ENCODE measurements at regions not wholly inside any gene's neighbourhood (a gene's known extent, or its start where the extent isn't known, plus 50 kb on each side); places are given as distances from the start of the nearest gene placed in this dataset.
"Not testable (repeated sequence)": the region's sequence is repeated elsewhere in the genome, so short reads cannot be mapped to it uniquely, and the experiment has no call there.

GRCh38 chr15:95202569-95203349 lies 971.4 kb downstream of the MCTP2 start:
- no peak for DNase-seq

- no peak for DNase-seq
These were observed 973.7 kb downstream of the MCTP2 start for GRCh38 chr15:95205077-95205476.

- not testable (repeated sequence) for DNase-seq
These were observed 974.5 kb downstream of the MCTP2 start for GRCh38 chr15:95205830-95206229.

- DNase-seq: no peak
These were observed 976.7 kb downstream of the MCTP2 start for GRCh38 chr15:95208071-95208470.

- DNase-seq: no peak
These were observed 977.6 kb downstream of the MCTP2 start for GRCh38 chr15:95208988-95209387.

GRCh38 chr15:95210436-95210981 lies 979.1 kb downstream of the MCTP2 start:
- DNase-seq: no peak

GRCh38 chr15:95215017-95215416 lies 983.7 kb downstream of the MCTP2 start:
- no peak for DNase-seq

- no peak for DNase-seq
These were observed 995.5 kb downstream of the MCTP2 start for GRCh38 chr15:95226835-95227234.

- no peak for DNase-seq
These were observed 995.9 kb downstream of the MCTP2 start for GRCh38 chr15:95227235-95227634.

GRCh38 chr15:95228856-95229555 lies 997.6 kb downstream of the MCTP2 start:
- DNase-seq: no peak

GRCh38 chr15:95235033-95235432 lies 1003.7 kb downstream of the MCTP2 start:
- DNase-seq: no peak

- no peak for DNase-seq
These were observed 1016.0 kb downstream of the MCTP2 start for GRCh38 chr15:95247071-95247984.

- DNase-seq: no peak
These were observed 1018.2 kb downstream of the MCTP2 start for GRCh38 chr15:95249524-95249923.

GRCh38 chr15:95252404-95252803 lies 1021.0 kb downstream of the MCTP2 start:
- DNase-seq: no peak

- no peak for DNase-seq
These were observed 1022.9 kb downstream of the MCTP2 start for GRCh38 chr15:95254263-95254662.

- peak; percentile 42 for DNase-seq
These were observed 1028.2 kb downstream of the MCTP2 start for GRCh38 chr15:95259513-95259912.

- no peak for DNase-seq
These were observed 1028.6 kb downstream of the MCTP2 start for GRCh38 chr15:95259965-95260364.

- no peak for DNase-seq
These were observed 1029.5 kb downstream of the MCTP2 start for GRCh38 chr15:95260856-95261255.

GRCh38 chr15:95261546-95261945 lies 1030.2 kb downstream of the MCTP2 start:
- no peak for DNase-seq

GRCh38 chr15:95261968-95262367 lies 1030.6 kb downstream of the MCTP2 start:
- DNase-seq: no peak

- DNase-seq: no peak
These were observed 1031.7 kb downstream of the MCTP2 start for GRCh38 chr15:95262866-95263564.

- no peak for DNase-seq
These were observed 1032.4 kb downstream of the MCTP2 start for GRCh38 chr15:95263751-95264150.
